ENCODE measurements at regions not wholly inside any gene's neighbourhood (a gene's known extent, or its start where the extent isn't known, plus 50 kb on each side); places are given as distances from the start of the nearest gene placed in this dataset.

GRCh38 chr3:111244760-111245159 is 173.1 kb downstream of the NECTIN3 start:
- Histone ChIP-seq H3K27me3 (ENCODE audit: control insufficient read depth, insufficient read depth, low read length) (no peaks in the 10 kb centered on the region), H3K4me1 (ENCODE audit: control insufficient read depth, insufficient read depth, low read length) (no peaks in the 10 kb centered on the region), H3K36me3 (ENCODE audit: control insufficient read depth, insufficient read depth, low read length) (no peaks in the 10 kb centered on the region), H3K9me3 (ENCODE audit: control insufficient read depth, low read length) (no peaks in the 10 kb centered on the region), H3K4me3 (ENCODE audit: low read length) (no peak overlapping the region), H3K9ac (ENCODE audit: low read length) (no peak overlapping the region)

- no peak overlapping the region for H3K4me3 ChIP-seq (ENCODE audit: low read length)
- no peaks in the 10 kb centered on the region for H3K4me1 ChIP-seq (ENCODE audit: control insufficient read depth, insufficient read depth, low read length)
- no peak overlapping the region for H3K9ac ChIP-seq (ENCODE audit: low read length)
- no peaks in the 10 kb centered on the region for H3K27me3 ChIP-seq (ENCODE audit: control insufficient read depth, insufficient read depth, low read length)
- no peaks in the 10 kb centered on the region for H3K9me3 ChIP-seq (ENCODE audit: control insufficient read depth, low read length)
- no peaks in the 10 kb centered on the region for H3K36me3 ChIP-seq (ENCODE audit: control insufficient read depth, insufficient read depth, low read length)
These were observed 175.5 kb downstream of the NECTIN3 start for GRCh38 chr3:111246967-111247760.

GRCh38 chr3:111248406-111248805 is 176.8 kb downstream of the NECTIN3 start:
- H3K9me3 ChIP-seq (ENCODE audit: control insufficient read depth, low read length), result no peaks in the 10 kb centered on the region
- no peaks in the 10 kb centered on the region for H3K4me1 ChIP-seq (ENCODE audit: control insufficient read depth, insufficient read depth, low read length)
- no peaks in the 10 kb centered on the region for H3K36me3 ChIP-seq (ENCODE audit: control insufficient read depth, insufficient read depth, low read length)

GRCh38 chr3:111249421-111249820 is 177.8 kb downstream of the NECTIN3 start:
- Histone ChIP-seq H3K27me3 (ENCODE audit: control insufficient read depth, insufficient read depth, low read length) (no peaks in the 10 kb centered on the region), H3K36me3 (ENCODE audit: control insufficient read depth, insufficient read depth, low read length) (no peaks in the 10 kb centered on the region), H3K9ac (ENCODE audit: low read length) (no peak overlapping the region), H3K4me3 (ENCODE audit: low read length) (no peak overlapping the region), H3K4me1 (ENCODE audit: control insufficient read depth, insufficient read depth, low read length) (no peaks in the 10 kb centered on the region), H3K9me3 (ENCODE audit: control insufficient read depth, low read length) (no peaks in the 10 kb centered on the region)

More at GRCh38 chr3:111248406-111248805, 176.8 kb downstream of the NECTIN3 start:
- Histone ChIP-seq H3K9ac (ENCODE audit: low read length) (no peak overlapping the region), H3K27me3 (ENCODE audit: control insufficient read depth, insufficient read depth, low read length) (no peaks in the 10 kb centered on the region), H3K4me3 (ENCODE audit: low read length) (no peak overlapping the region)

- Histone ChIP-seq H3K9ac (ENCODE audit: low read length) (peak overlapping the region; percentile 13), H3K36me3 (ENCODE audit: control insufficient read depth, insufficient read depth, low read length) (no peaks in the 10 kb centered on the region), H3K27me3 (ENCODE audit: control insufficient read depth, insufficient read depth, low read length) (no peaks in the 10 kb centered on the region), H3K4me3 (ENCODE audit: low read length) (no peak overlapping the region), H3K4me1 (ENCODE audit: control insufficient read depth, insufficient read depth, low read length) (no peaks in the 10 kb centered on the region), H3K9me3 (ENCODE audit: control insufficient read depth, low read length) (no peaks in the 10 kb centered on the region)
These were observed 181.2 kb downstream of the NECTIN3 start for GRCh38 chr3:111252779-111253178.

GRCh38 chr3:111253733-111254132 is 182.1 kb downstream of the NECTIN3 start:
- Histone ChIP-seq H3K4me3 (ENCODE audit: low read length) (no peak overlapping the region), H3K9me3 (ENCODE audit: control insufficient read depth, low read length) (no peaks in the 10 kb centered on the region), H3K9ac (ENCODE audit: low read length) (no peak overlapping the region), H3K27me3 (ENCODE audit: control insufficient read depth, insufficient read depth, low read length) (no peaks in the 10 kb centered on the region), H3K4me1 (ENCODE audit: control insufficient read depth, insufficient read depth, low read length) (no peaks in the 10 kb centered on the region), H3K36me3 (ENCODE audit: control insufficient read depth, insufficient read depth, low read length) (no peaks in the 10 kb centered on the region)

- no peak overlapping the region for H3K9ac ChIP-seq (ENCODE audit: low read length)
- H3K27me3 ChIP-seq (ENCODE audit: control insufficient read depth, insufficient read depth, low read length), result no peaks in the 10 kb centered on the region
- no peaks in the 10 kb centered on the region for H3K4me1 ChIP-seq (ENCODE audit: control insufficient read depth, insufficient read depth, low read length)
- H3K4me3 ChIP-seq (ENCODE audit: low read length), result no peak overlapping the region
- no peaks in the 10 kb centered on the region for H3K9me3 ChIP-seq (ENCODE audit: control insufficient read depth, low read length)
- no peaks in the 10 kb centered on the region for H3K36me3 ChIP-seq (ENCODE audit: control insufficient read depth, insufficient read depth, low read length)
These were observed 189.3 kb downstream of the NECTIN3 start for GRCh38 chr3:111260878-111261277.

- no peaks in the 10 kb centered on the region for H3K36me3 ChIP-seq (ENCODE audit: control insufficient read depth, insufficient read depth, low read length)
- no peak overlapping the region for H3K9ac ChIP-seq (ENCODE audit: low read length)
- no peaks in the 10 kb centered on the region for H3K27me3 ChIP-seq (ENCODE audit: control insufficient read depth, insufficient read depth, low read length)
These were observed 198.2 kb downstream of the NECTIN3 start for GRCh38 chr3:111269777-111270176.

GRCh38 chr3:111277226-111277625 is 205.6 kb downstream of the NECTIN3 start:
- Histone ChIP-seq H3K4me1 (ENCODE audit: control insufficient read depth, insufficient read depth, low read length) (no peaks in the 10 kb centered on the region), H3K9me3 (ENCODE audit: control insufficient read depth, low read length) (no peaks in the 10 kb centered on the region), H3K9ac (ENCODE audit: low read length) (no peak overlapping the region), H3K36me3 (ENCODE audit: control insufficient read depth, insufficient read depth, low read length) (no peaks in the 10 kb centered on the region), H3K4me3 (ENCODE audit: low read length) (no peak overlapping the region), H3K27me3 (ENCODE audit: control insufficient read depth, insufficient read depth, low read length) (no peaks in the 10 kb centered on the region)

More at GRCh38 chr3:111269777-111270176, 198.2 kb downstream of the NECTIN3 start:
- Histone ChIP-seq H3K4me3 (ENCODE audit: low read length) (no peak overlapping the region), H3K4me1 (ENCODE audit: control insufficient read depth, insufficient read depth, low read length) (no peaks in the 10 kb centered on the region), H3K9me3 (ENCODE audit: control insufficient read depth, low read length) (no peaks in the 10 kb centered on the region)

GRCh38 chr3:111278959-111279358 is 207.3 kb downstream of the NECTIN3 start:
- no peak overlapping the region for H3K4me3 ChIP-seq (ENCODE audit: low read length)
- no peaks in the 10 kb centered on the region for H3K4me1 ChIP-seq (ENCODE audit: control insufficient read depth, insufficient read depth, low read length)
- no peak overlapping the region for H3K9ac ChIP-seq (ENCODE audit: low read length)
- no peaks in the 10 kb centered on the region for H3K9me3 ChIP-seq (ENCODE audit: control insufficient read depth, low read length)
- no peaks in the 10 kb centered on the region for H3K27me3 ChIP-seq (ENCODE audit: control insufficient read depth, insufficient read depth, low read length)
- H3K36me3 ChIP-seq (ENCODE audit: control insufficient read depth, insufficient read depth, low read length), result no peaks in the 10 kb centered on the region

- Histone ChIP-seq H3K36me3 (ENCODE audit: control insufficient read depth, insufficient read depth, low read length) (no peaks in the 10 kb centered on the region), H3K27me3 (ENCODE audit: control insufficient read depth, insufficient read depth, low read length) (no peaks in the 10 kb centered on the region)
These were observed 210.4 kb downstream of the NECTIN3 start for GRCh38 chr3:111282024-111282423.

GRCh38 chr3:111283165-111283564 is 211.5 kb downstream of the NECTIN3 start:
- Histone ChIP-seq H3K9ac (ENCODE audit: low read length) (no peak overlapping the region), H3K27me3 (ENCODE audit: control insufficient read depth, insufficient read depth, low read length) (no peaks in the 10 kb centered on the region), H3K9me3 (ENCODE audit: control insufficient read depth, low read length) (no peaks in the 10 kb centered on the region), H3K4me1 (ENCODE audit: control insufficient read depth, insufficient read depth, low read length) (no peaks in the 10 kb centered on the region), H3K4me3 (ENCODE audit: low read length) (no peak overlapping the region), H3K36me3 (ENCODE audit: control insufficient read depth, insufficient read depth, low read length) (no peaks in the 10 kb centered on the region)

More at GRCh38 chr3:111282024-111282423, 210.4 kb downstream of the NECTIN3 start:
- Histone ChIP-seq H3K9ac (ENCODE audit: low read length) (no peak overlapping the region), H3K9me3 (ENCODE audit: control insufficient read depth, low read length) (no peaks in the 10 kb centered on the region), H3K4me1 (ENCODE audit: control insufficient read depth, insufficient read depth, low read length) (no peaks in the 10 kb centered on the region), H3K4me3 (ENCODE audit: low read length) (no peak overlapping the region)

Data from mucosa of stomach (tissue), 1 donor.